HFF-Myc (cell line): ENCODE measurements at regions not wholly inside any gene's neighbourhood (a gene's known extent, or its start where the extent isn't known, plus 50 kb on each side); places are given as distances from the start of the nearest gene placed in this dataset.

Experiments used
- DNase-seq: peaks from one replicate; pipeline ENCODE4 v3.0.0-alpha.2; 2011; ENCODE audit warnings: low read depth; ENCODE audit errors: extremely low read depth
- H3K4me3 ChIP-seq: replicated peaks from 2 replicates; pipeline ENCODE4 v1.5.1; 2011; ENCODE audit warnings: low read depth, mild to moderate bottlenecking, control low read depth, low read length
- CTCF ChIP-seq: IDR thresholded peaks from 2 replicates; pipeline ENCODE4 v1.5.1; 2012; ENCODE audit warnings: mild to moderate bottlenecking, low read depth, low read length, control low read depth; ENCODE audit errors: missing control alignments

- TF ChIP-seq CTCF = no peak
- H3K4me3 ChIP-seq = no peak overlapping the region
- DNase-seq = no peak
Measured at GRCh38 chr11:70872955-70873735, 379.2 kb downstream of the SHANK2 start.

GRCh38 chr11:70873736-70874412, 378.5 kb downstream of the SHANK2 start:
- DNase-seq = no peak
- no peak overlapping the region for H3K4me3 ChIP-seq
- TF ChIP-seq CTCF = no peak

- TF ChIP-seq CTCF = no peak
- DNase-seq = no peak
- H3K4me3 ChIP-seq = no peak overlapping the region
Measured at GRCh38 chr11:70876685-70877084, 375.7 kb downstream of the SHANK2 start.

- H3K4me3 ChIP-seq = no peak overlapping the region
- no peak for DNase-seq
- TF ChIP-seq CTCF = no peak
Measured at GRCh38 chr11:70877151-70877550, 375.2 kb downstream of the SHANK2 start.

GRCh38 chr11:70878366-70878765, 374.0 kb downstream of the SHANK2 start:
- no peak for DNase-seq
- TF ChIP-seq CTCF = no peak
- no peak overlapping the region for H3K4me3 ChIP-seq

- DNase-seq = no peak
- no peak overlapping the region for H3K4me3 ChIP-seq
- TF ChIP-seq CTCF = no peak
Measured at GRCh38 chr11:70879601-70880285, 372.6 kb downstream of the SHANK2 start.
